GM19324 (cell line): ENCODE measurements at regions not wholly inside any gene's neighbourhood (a gene's known extent, or its start where the extent isn't known, plus 50 kb on each side); places are given as distances from the start of the nearest gene placed in this dataset.

ENCODE experiments used
- ATAC-seq: cut with Tn5 transposase; IDR thresholded peaks from one replicate; pipeline ENCODE4 v1.9.1; 2021; ENCODE audit warnings: mild to moderate bottlenecking, moderate library complexity; ENCODE audit not compliant: unreplicated experiment, low FRiP score

DNA sequence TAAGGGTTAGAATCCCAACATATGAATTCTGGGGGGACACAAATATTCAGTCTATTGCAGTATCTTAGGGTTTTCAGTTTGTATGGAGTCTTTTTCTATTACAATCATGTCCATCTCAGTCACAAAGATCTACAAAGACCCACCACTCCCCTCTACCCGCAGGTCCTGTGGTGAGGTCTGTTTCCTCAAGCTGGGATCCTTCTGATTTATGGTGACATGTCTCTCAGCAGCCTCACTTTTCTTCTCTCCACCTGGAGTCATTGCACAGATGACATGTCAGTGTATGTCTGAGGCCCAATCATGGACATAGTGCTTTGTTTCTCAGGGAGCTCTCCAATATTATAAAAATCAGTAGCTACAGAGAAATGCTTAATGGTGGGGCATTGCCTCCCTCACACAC, 113.4 kb upstream of the RAB27B start:
- ATAC-seq = no peak

DNA sequence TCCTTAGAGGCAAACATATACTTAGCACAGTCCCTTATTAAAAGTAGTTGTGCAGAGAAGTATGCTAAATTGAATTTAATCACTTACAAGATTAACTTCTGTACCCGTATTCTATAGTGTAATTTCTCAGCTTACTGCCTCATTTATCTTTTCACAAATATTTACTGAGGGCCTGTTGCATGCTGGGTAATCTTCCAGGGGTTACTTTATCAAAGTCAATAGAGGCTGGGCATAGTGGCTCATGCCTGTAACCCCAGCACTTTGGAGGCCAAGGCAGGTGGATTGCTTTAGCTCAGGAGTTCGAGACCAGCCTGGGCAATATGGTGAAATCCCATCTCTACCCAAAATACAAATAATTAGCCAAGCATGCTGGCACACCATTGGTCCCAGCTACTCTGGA, 111.7 kb upstream of the RAB27B start:
- no peak for ATAC-seq

DNA sequence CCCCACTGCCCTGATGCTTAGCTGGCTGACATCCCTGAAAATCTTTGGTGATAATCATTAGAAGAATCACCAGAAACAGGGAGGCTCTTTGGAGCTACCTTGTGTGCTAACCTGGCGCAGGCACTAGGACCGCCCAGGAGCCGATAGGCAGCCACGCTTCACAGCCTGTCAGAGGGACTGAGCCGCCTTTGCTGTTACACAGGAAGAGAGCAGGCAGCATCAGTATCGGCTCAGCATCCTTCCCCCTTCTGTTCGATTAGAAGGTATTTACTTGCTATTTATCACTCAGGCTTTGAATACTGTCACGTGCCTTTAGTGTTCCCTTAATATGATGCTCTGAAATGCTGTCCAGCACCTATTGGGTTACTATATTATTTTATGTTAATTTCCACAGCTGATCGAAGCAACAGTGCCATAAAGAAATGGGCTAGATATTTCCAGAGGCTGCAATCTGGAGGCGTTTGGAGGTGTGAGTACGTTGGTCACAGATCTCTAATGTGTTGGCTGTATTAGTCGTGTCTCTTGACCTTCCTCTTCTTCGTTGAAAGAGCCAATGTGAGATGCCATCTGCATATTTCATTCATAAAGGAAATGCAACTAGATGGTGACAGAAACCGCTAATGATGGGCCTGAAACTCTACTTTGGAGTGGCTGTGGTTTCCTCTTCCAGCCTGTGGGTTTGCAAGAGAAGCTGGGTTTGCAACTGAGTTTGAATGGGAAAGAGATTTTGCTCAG, 110.4 kb upstream of the RAB27B start:
- ATAC-seq = peak; percentile 64

DNA sequence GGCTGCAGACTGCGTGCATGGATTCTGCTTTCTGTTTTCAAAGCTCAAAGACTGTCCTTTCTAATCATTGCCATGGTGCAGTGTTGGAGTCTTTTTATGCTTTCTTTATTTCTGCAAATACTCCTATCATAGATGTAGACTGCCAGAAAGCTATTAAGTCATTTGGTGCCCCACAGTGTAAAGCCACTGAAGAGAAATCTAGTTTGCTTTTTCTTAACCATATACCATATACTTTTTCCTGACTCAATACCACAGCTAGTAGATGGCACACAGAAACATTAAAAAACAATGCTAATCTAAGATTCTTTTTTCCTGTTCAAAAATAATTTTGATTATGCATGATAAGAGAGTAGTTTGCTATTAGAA, 109.9 kb upstream of the RAB27B start:
- no peak for ATAC-seq

DNA sequence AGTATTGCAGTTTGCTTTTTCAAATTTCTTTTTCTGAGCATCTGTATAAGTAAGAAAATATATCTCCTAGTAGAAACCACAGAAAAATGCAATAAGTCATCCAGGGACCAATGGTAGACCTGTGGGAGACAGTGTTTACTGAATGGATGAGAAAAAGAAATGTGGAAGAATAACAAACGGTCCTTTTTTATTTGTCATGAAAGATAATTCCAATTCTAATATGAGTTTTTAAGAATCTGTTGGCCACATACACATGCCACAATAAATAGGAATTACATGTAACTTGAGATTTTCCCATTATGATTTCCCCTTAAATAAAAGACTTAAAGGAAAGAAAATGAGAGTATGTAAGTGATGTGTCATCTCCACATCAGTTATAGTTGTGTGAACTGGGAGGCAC, 107.7 kb upstream of the RAB27B start:
- ATAC-seq = no peak

DNA sequence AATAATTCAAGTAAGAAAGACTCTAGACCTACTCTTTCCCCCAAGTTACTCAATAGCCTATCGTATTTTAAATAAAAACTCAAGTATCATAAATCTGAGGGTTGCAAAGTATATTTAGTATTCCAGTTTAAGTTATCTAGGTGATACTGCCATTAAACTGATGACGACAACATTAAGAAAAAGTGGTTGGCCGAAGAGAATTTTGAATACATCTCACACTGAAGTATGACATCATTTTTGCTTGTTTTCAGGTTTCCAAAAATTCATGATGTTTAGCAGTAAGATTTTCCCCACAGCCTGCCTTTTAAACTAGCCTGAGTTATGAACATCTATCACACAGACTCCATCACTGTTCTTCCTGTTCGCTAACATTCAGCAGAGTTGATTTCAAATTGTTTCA, 102.1 kb upstream of the RAB27B start:
- no peak for ATAC-seq

DNA sequence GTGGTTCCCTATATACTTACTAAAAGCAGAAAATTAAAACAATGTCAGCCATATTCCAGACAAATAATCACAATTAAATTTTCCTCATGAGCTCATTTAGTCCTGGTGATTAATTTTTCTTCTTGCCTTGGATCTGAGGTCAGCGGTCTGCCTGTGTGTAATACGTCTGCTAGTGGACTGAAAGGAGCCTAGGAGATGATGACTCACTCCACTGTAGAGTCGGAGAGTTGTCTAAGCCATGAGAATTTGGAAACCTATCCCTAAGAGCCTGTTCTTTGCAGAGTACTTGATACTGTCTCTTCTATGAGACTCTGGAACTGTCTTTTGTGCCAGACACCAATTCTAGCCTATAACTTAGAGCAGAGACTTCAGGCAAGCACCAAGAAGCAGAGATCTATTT, 94.2 kb upstream of the RAB27B start:
- ATAC-seq = no peak

DNA sequence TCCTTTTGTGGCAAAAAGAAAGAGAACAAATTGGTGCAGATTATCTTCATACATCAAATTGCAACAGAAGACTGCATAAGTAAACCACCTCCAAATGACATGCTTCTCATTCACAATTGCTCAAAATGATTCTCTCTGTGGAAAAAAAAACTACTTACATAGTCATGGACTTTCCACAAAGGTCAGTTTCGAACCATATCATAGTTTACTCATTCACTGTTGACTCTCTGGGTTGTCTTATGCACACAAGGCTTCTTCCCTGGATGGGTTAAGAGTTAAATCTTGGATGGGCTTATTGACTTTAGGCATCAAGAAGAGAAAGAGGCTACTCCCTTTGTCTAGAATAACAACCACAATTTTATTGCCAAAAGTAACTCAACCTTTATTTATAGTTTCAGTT, 91.3 kb upstream of the RAB27B start:
- ATAC-seq = no peak

DNA sequence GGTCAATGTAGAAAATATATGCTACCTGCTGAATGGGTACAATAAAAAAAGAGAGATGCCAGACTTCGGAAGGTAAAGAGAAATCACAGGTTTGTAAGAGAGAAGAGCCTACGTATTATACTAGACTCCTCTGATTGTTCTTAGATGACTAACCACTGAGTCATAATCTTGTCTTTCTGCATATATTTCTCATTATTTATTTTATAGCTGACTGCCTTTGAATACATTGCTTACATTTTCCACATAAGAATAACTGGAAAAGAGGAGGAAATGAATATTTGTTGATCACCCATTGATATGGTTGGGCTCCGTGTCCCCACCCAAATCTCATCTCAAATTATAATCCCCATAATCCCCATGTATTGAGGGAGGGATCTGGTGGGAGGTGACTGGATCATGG, 90.3 kb upstream of the RAB27B start:
- ATAC-seq = no peak

DNA sequence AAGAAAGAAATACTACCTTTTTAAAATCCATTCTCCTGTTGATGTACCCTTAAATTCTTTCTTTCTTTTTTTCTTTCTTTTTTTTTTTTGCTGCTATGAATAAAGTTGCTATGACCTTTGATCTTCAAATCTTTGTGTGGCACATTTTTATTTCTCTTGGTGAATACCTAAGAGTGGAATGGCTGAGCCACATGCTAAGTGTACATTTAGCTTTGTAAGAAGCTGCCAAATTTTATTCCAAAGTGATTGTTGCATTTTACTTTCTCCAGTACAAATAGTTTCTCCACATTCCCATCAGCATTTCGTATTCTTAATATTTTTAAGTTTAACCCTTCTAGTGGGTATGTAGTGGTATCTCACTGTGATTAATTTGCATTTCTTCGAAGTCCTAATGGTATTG, 88.8 kb upstream of the RAB27B start:
- no peak for ATAC-seq

DNA sequence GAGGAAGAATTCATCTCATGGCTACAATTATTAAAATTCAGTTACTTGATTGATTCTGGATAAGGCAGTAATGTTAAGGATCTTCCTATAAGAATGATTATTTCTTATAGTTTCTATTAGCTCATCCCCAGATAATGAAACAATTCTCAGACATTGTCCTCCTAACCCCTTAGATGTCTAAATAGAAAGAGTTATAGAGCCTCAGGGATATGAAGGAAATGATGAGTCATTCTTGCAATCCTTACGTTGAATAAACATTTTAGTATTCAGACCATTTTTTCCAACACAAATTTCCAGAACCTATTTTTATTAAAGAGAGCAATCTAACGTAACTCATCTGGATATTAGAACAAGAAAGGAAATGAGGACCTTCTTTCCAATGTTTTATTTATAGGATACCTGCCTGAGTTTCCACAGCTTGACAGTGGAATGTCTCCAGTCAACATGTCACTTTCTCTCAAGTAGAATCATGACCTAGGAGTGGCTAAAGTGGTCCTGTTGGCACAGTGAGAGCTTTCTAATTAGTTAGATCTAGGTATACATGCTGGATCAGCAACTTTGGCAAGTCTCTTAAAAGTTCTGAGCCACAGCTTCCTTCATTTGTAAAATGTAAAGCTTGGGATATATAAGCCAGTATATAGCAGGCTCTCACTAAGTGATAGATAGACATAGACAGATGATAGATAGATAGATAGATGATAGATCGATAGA, 88.0 kb upstream of the RAB27B start:
- no peak for ATAC-seq

DNA sequence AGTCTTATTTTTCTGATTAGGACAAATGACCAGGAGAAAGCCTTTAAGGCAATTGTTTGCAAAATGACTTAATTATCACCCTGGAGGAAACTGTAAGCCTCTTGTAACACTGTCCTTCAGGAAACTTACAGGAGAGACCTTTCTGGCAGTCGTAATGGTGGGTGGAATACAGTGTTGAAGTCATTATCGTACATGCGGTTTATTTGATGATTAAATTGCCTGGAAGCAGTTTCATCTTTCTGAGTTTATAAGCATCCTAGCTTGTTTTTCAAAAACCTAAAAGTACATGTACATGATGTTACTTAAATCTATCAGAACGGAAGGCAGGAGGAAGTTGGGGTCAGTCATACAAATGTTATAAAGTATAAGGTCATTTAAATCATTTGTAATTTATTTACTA, 86.2 kb upstream of the RAB27B start:
- ATAC-seq = no peak

DNA sequence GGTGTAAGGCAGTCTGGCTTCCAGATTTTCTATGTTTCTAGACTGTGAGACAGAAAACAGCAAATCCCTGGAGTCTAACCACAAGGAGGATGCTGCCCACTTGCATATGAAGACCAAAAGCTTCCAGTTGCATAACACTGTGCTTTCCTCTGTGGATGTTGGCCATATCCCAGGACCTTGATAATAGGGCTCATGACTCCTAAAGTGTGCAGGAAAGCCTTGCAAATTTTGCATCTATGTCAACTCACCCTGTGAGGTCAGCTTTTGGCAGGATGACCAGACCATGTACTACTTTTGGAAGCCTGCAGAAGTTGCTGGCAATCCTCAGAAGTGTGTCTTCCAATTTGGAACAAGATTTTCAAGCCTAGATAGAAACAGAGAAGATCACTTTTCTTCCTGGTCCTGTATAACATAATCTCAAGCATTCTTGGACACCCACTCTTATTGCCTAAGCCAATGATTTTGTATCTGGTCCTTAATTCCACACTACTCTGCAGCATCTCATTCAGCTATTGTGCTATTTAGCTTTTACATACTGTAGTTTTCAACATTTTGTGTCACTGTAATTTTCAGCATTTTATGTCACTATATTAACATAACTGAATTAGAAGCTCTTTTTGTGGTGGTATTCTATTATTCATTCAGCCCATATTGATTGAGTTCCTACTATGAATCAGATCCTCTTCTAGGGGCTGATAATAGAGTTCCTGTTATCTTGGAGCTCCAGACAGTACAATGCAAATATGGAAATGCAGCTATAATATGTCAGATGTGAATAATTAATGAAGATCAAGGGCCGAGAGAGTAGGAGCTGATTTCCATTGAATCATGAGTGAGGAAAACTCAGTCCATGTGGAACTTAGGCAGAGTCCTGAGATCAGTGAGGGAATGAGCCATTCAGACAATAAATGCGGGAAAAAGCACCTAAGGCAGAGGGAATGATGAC, 85.3 kb upstream of the RAB27B start:
- no peak for ATAC-seq

DNA sequence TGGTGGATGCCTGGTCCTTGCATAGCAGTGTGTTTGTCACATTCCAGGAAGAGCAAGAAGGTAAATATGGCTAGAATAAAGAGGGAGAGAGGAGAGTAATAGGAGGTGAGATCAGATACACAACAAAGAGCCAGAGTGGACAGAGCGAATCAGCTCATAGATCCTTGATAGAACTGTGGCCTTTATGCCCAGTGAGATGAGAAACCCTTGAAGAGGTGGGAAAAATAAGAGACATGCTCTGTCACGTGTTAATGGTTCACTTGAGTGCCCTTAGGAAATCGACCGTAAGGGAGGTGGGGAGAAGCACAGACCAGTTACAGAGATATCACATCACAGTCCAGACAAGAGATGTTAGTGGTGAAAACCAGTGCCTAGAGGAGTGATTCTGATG, 84.7 kb upstream of the RAB27B start:
- ATAC-seq = no peak

DNA sequence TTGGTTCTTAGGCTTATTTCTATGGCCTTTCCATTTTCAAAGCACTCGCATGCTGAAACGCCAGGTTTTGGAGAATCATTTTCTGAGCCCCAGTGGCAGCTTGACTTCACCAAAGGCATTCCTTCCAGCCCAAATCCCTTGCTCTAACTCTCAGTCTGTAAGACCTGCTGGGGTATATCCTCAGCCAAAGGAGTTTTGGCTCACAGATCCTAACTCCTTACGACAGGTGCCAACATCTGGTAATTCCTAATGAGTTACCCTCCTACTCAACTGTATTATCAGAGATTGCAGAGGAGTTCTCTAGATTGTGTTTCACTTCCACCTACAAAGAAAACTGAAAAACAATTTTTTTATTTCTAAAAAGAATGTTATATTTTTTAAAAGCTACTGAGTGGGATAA, 79.0 kb upstream of the RAB27B start:
- ATAC-seq = no peak

DNA sequence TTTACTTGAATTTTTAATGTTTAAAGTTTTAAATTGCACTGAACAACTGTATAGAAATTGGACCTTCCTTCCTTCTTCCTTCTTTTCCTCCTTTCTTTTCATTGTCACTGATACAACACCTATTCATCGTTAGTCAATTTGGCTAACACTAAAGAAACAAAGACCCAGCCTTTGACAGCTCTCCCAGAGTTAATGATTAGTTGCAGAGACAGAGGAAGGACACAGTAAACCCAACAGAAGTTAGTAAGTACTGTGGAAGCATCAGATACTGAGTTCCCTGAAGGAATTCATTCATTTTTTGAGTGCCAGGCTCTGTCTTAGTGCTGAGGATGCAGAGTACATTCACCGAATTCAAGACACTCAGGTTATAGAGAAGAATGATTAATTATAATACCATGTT, 77.9 kb upstream of the RAB27B start:
- no peak for ATAC-seq

DNA sequence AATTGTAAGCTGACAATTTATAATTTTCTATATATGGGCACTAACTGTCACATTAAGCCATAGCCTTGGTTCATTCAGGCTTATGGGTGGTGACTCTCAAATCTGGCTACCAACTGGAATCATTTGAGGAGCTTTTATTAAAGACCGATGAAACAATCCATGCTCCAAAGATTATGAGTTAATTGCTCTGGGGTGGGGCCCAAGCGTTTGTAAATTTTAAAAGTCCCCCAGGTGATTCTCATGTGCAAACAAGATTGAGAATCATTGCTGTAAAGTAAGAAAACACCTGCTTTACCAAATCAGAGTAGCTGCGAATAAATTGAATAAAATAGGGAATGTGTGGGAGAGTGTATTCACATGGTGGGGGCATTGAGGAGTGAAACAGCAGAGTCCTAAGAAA, 76.1 kb upstream of the RAB27B start:
- ATAC-seq = no peak

DNA sequence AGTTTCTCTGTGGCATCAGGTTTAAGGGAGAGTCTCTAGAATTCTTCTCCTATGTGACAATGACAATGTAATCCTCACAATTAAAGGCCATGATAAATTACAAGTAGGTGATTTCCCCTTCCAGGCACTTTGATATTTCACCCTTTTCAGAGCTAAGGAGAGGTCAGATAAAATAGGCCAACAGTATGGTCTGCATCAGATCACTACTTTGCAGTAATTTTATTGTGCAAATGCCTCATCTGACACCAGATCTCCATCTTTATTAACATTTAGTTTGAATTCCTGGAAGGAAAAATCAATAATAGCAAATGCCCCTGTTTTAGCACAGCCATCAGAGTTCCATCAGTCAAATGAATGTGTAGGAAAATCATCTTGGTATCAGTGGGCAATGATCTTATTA, 72.8 kb upstream of the RAB27B start:
- ATAC-seq = no peak

DNA sequence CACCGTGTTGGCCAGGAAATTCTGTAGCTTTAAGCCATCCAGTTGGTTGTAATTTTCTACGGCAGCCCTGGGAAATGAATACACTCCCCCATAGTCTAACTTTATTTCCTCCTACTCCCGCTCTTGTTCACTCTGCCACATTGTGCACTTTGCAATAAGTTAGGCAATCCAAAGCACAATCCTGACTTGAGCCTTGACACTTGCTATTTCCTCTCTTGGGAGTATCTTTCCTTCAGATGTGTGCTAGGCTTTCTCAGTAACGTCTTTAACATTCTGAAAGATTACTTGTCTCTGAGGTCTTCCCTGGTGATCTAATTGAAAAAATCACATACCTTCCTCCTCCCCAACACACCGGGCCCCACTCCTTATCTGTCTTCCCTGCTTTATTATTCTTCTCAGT, 65.9 kb upstream of the RAB27B start:
- no peak for ATAC-seq

DNA sequence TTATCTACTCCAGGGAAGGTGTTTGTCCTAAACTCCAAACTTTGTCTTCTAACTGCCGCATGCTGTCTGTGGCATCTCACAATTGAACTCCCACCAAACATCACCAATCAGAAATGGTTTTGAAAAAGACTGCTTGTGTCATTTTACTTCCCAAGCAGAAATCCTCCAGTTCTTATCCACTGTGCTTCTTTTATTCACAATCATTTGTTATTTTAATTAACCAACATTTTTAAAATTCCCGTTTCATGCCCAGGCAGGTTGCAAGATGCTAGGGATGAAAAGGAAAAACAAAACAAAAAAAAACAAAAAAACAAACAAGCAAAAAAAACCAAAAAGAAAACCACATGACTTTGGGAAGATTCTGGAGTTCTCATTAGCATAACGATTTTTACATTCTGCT, 63.5 kb upstream of the RAB27B start:
- ATAC-seq = no peak

DNA sequence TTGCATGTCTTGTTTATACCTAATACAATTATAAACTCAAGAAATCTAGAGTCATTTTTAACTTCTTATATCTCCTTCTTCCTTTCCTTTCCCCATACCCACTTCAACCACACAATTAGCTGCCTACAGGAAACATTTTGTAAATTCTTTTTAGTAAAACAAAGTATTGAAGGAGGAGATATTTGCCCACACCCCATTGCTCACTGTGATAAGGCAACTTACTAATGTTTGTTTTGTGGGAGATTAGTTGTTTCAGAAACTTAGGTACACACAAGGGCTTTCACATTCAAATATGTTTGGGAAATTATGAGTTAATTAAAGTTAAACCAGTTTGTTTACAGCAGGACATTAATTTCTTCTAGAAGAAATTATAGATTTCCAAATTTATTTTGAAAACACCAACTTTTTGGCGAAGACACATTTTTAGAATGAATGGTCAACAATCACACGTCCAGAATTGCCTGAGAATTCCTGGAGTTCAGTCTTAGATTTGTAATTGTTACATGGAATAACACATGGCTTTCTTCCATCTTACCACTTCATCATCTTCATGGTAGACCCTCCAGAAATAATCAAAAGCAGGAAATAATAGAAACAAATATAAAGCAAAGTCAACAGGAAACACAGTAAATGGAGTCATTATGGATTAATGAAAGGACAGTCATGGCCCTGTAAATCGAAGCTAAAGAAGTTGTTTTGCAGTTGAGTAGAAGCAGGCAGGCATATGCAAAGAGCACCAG, 62.5 kb upstream of the RAB27B start:
- no peak for ATAC-seq
